Suprapubic skin (tissue), 4 donors: ENCODE measurements at regions not wholly inside any gene's neighbourhood (a gene's known extent, or its start where the extent isn't known, plus 50 kb on each side); places are given as distances from the start of the nearest gene placed in this dataset.
A peak's percentile ranks its signal among the peaks of the same experiment; 100 is the strongest.

ENCODE experiments used
- DNase-seq, 2 donors: peaks; one replicate each; pipeline ENCODE4 v3.0.0-alpha.2; 2019; ENCODE audit warnings: low spot score in 2 of 2
- H3K27ac ChIP-seq: fragments of 200-600 bp; sonication (generic); one replicate; pipeline ENCODE4 v1.5.1; 2019
- H3K27me3 ChIP-seq: fragments of 200-600 bp; sonication (generic); one replicate; pipeline ENCODE4 v1.5.1; 2019
- H3K36me3 ChIP-seq: fragments of 200-600 bp; sonication (generic); one replicate; pipeline ENCODE4 v1.5.1; 2019
- H3K4me1 ChIP-seq: fragments of 200-600 bp; sonication (generic); one replicate; pipeline ENCODE4 v1.5.1; 2019
- H3K4me3 ChIP-seq: fragments of 200-600 bp; sonication (generic); one replicate; pipeline ENCODE4 v1.5.1; 2019; ENCODE audit warnings: mild to moderate bottlenecking
- H3K9me3 ChIP-seq: fragments of 200-600 bp; sonication (generic); one replicate; pipeline ENCODE4 v1.5.1; 2019
- EP300 ChIP-seq: sonication (generic); formaldehyde crosslinking; IDR thresholded peaks from one replicate; pipeline ENCODE4 v1.6.1; 2017; ENCODE audit warnings: antibody characterized with exemption
- POLR2A ChIP-seq, 2 donors: fragments of 450-650 bp; IDR thresholded peaks; one replicate each; pipeline ENCODE4 v1.6.1; 2017; ENCODE audit warnings: antibody characterized with exemption in 2 of 2, mild to moderate bottlenecking in 2 of 2, moderate library complexity in 2 of 2
- POLR2AphosphoS5 ChIP-seq, 3 donors: sonication (generic); formaldehyde crosslinking; IDR thresholded peaks; one replicate each; pipeline ENCODE4 v1.6.1; 2017; ENCODE audit warnings: antibody characterized with exemption in 3 of 3
- WGBS: methylation state at CpG from one replicate; pipeline ENCODE4 v1.1.5; 2018; 5-methylcytosine and 5-hydroxymethylcytosine counted together
- TF ChIP-seq, protein P1 (sequence below), 2 donors: fragments of 200-600 bp in 1 of 2; fragments of 450-650 bp in 1 of 2; sonication (generic) in 1 of 2; IDR thresholded peaks; one replicate each; pipeline ENCODE4 v1.5.1; 2016 to 2019; ENCODE audit warnings: antibody characterized with exemption in 2 of 2, mild to moderate bottlenecking in 1 of 2, moderate library complexity in 1 of 2

DNA sequence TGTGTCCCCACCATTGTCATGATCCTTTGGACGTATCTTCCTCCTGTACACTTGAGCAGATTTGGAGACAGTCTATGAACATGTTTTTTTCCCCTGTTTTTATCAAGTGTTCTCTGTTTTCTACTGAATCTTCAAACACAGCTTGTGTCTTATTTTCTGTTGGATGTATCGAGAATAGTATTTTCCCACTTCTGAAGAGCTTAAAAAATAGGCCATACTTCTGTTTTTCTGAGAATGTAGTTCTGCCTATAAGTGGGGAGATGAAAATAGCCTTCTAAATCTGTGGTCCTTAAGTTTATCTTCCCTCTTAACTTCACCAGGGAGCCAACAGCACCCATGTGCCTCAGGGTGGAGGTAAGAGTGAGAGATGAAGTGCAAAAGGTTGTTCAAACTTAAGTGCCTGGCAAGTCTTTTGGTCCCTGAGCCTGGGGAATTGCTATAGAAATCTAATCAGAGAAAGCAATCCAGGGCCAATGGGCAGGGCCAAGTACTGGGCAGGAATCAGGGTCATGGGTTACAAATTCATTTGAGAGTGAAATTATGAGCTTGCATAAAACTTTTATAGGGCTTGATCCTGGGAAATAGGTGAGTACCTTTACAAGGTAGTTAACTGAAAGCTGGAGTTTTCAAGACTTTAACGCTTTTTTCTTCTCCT, 58.9 kb downstream of the ARF6 start:
- no peak for DNase-seq
- 94% methylated on average over 3 of the region's 3 CpGs for WGBS
- no peaks in the 10 kb centered on the region for H3K36me3 ChIP-seq
- peaks cover 40% of the 10 kb centered on the region for H3K4me1 ChIP-seq
- no peak overlapping the region for H3K27ac ChIP-seq
- H3K9me3 ChIP-seq: no peaks in the 10 kb centered on the region
- TF ChIP-seq, protein P1, sequence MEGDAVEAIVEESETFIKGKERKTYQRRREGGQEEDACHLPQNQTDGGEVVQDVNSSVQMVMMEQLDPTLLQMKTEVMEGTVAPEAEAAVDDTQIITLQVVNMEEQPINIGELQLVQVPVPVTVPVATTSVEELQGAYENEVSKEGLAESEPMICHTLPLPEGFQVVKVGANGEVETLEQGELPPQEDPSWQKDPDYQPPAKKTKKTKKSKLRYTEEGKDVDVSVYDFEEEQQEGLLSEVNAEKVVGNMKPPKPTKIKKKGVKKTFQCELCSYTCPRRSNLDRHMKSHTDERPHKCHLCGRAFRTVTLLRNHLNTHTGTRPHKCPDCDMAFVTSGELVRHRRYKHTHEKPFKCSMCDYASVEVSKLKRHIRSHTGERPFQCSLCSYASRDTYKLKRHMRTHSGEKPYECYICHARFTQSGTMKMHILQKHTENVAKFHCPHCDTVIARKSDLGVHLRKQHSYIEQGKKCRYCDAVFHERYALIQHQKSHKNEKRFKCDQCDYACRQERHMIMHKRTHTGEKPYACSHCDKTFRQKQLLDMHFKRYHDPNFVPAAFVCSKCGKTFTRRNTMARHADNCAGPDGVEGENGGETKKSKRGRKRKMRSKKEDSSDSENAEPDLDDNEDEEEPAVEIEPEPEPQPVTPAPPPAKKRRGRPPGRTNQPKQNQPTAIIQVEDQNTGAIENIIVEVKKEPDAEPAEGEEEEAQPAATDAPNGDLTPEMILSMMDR (IDR thresholded peaks at IDR 0.05): no peak
- TF ChIP-seq POLR2AphosphoS5 (IDR thresholded peaks at IDR 0.05) (no peak), POLR2A (IDR thresholded peaks at IDR 0.05) (no peak), EP300 (no peak)
- H3K27me3 ChIP-seq: no peaks in the 10 kb centered on the region
- H3K4me3 ChIP-seq: no peak overlapping the region

DNA sequence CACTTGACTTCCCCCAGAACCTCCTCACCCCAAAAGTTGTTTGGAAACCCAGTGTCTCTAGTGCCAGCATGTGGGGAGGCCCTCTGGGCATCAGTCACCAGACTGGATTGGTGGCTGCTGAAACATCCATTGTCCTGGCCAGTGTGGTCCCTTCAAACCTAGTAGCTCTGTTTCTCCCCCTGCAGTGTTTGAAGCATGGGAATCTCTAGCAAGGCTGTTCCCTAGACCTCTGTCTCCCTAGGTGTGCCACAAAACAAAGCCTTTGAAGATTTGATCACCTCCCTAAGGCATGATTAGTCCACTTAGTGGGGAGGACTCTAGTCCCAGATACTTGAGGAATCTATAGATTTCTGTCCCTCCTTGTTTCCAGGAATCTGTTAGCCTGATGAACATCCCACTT, 60.3 kb downstream of the ARF6 start:
- Histone ChIP-seq H3K4me3 (no peak overlapping the region), H3K9me3 (no peaks in the 10 kb centered on the region), H3K36me3 (no peaks in the 10 kb centered on the region), H3K27me3 (no peaks in the 10 kb centered on the region), H3K4me1 (peaks cover 34% of the 10 kb centered on the region), H3K27ac (no peak overlapping the region)
- DNase-seq: no peak
- TF ChIP-seq, protein P1 (IDR thresholded peaks at IDR 0.05): no peak
- TF ChIP-seq POLR2AphosphoS5 (IDR thresholded peaks at IDR 0.05) (no peak), EP300 (no peak), POLR2A (IDR thresholded peaks at IDR 0.05) (no peak)

DNA sequence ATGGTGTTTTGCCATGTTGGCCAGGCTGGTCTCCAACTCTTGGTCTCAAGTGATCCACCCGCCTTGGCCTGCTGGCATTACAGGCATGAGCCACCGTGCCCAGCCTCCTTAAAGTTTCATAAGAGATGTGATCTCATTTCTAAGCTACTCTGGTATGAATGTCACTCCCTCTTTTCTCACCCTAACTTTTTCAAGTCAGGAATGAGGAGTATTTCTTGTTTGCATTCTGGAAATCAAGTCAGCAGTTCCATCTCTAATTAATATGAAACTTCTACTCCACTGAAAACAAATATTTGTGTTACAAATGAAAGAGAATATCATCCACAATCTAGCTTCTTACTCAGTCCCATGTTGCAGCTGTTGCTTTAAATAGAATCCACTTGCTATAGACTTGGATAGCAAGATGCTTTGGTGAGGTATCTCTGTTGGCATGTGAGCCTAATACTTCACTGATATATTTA, 61.3 kb downstream of the ARF6 start:
- H3K4me1 ChIP-seq: peaks cover 34% of the 10 kb centered on the region
- no peaks in the 10 kb centered on the region for H3K27me3 ChIP-seq
- no peak overlapping the region for H3K4me3 ChIP-seq
- no peak for TF ChIP-seq POLR2A (IDR thresholded peaks at IDR 0.05)
- TF ChIP-seq, protein P1 (IDR thresholded peaks at IDR 0.05): no peak
- TF ChIP-seq POLR2AphosphoS5 (IDR thresholded peaks at IDR 0.05): no peak
- no peak for TF ChIP-seq EP300
- H3K9me3 ChIP-seq: no peaks in the 10 kb centered on the region
- DNase-seq: no peak
- no peaks in the 10 kb centered on the region for H3K36me3 ChIP-seq
- peak overlapping the region; percentile 1 for H3K27ac ChIP-seq
- WGBS: 25% methylated on average over 2 of the region's 2 CpGs

DNA sequence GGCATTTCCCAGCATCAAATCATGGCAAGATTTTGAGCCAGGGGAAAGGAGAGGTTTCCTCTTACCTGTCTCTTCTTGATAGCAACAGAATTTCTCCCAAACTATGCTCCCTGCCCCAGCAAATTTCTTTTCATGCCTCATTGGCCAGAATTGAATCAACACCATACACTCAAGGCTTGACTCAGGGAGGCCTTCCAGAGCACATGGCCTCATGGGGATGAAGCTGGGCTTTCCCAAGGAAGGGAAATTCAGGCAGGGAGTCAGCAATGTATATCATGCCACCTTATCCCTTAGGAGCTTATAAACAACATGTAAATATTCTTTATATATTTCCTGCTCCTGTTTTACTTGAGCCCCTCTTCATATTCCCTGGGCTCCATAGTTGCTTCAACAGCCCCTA, 62.1 kb downstream of the ARF6 start:
- TF ChIP-seq POLR2AphosphoS5 (IDR thresholded peaks at IDR 0.05): no peak
- TF ChIP-seq, protein P1 (IDR thresholded peaks at IDR 0.05): no peak
- TF ChIP-seq EP300: no peak
- no peak for TF ChIP-seq POLR2A (IDR thresholded peaks at IDR 0.05)
- no peak for DNase-seq
- H3K27me3 ChIP-seq: no peaks in the 10 kb centered on the region
- no peaks in the 10 kb centered on the region for H3K36me3 ChIP-seq
- H3K4me1 ChIP-seq: peaks cover 29% of the 10 kb centered on the region
- H3K9me3 ChIP-seq: no peaks in the 10 kb centered on the region
- no peak overlapping the region for H3K4me3 ChIP-seq
- H3K27ac ChIP-seq: peak overlapping the region; percentile 44

DNA sequence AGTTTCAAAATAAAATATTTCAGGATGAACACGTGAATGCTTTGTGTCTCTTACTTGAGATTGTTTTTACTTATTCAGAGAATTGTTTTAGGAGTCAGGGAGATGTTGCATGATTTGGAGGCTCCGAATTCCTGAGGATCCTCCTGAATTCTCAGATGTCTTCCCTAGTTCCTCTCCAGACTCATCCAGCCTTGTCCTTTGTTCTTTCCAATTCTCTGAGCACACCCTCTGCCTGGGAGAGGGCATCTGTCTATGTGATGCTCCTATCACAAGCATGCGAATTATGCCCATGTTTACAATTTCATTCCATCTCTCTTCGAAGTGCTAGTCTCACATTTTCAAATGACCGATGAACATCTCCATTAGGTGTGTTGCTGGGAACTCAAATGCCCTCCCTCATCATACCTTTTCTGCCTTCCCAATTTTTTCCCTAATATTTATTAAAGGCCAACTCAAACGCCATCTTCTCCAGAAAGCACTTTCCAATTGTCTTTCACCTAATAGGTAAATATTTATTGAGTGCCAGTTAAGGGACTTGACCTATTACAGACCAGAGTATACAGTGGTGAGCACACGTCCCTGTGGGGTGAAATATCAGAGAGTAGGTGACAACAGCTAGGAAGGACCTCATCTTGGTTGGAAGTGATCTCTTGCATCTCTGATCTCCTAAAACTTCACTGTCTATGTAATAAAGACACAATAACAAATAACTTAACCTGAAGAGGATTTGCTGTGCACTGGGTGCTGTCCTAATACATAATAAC, 64.4 kb downstream of the ARF6 start:
- no peak overlapping the region for H3K27ac ChIP-seq
- H3K4me1 ChIP-seq: peaks cover 18% of the 10 kb centered on the region
- no peaks in the 10 kb centered on the region for H3K9me3 ChIP-seq
- no peak for DNase-seq
- 93% methylated on average over 7 of the region's 7 CpGs for WGBS
- no peaks in the 10 kb centered on the region for H3K27me3 ChIP-seq
- H3K36me3 ChIP-seq: no peaks in the 10 kb centered on the region
- H3K4me3 ChIP-seq: no peak overlapping the region
- TF ChIP-seq POLR2A (IDR thresholded peaks at IDR 0.05): no peak
- TF ChIP-seq POLR2AphosphoS5 (IDR thresholded peaks at IDR 0.05): no peak
- TF ChIP-seq, protein P1 (IDR thresholded peaks at IDR 0.05): no peak
- TF ChIP-seq EP300: no peak
